K562 (cell line): ENCODE measurements at regions not wholly inside any gene's neighbourhood (a gene's known extent, or its start where the extent isn't known, plus 50 kb on each side); places are given as distances from the start of the nearest gene placed in this dataset.

ENCODE experiments used
- ATAC-seq: fragments of 200-7000 bp; cut with Tn5 transposase; 3 replicates; pipeline ENCODE4 v1.9.1; 2020; ENCODE audit warnings: moderate library complexity
- BruUV-seq: library from RNA; stranded (reverse); fragments of 400-500 nt; replicated peaks from 2 replicates; lab custom pipeline; 2021; lab: Mats Ljungman, UMichigan
- CTCF ChIA-PET: fragments of 300-600 bp; formaldehyde crosslinking; extraction: SDS; loops from one replicate; lab custom pipeline; 2021; ENCODE audit warnings: low intra/inter-chr PET ratio; lab: Yijun Ruan, JAX
- POLR2A ChIA-PET: fragments of 300-600, 350-650 bp; sonication (Branson Sonifier 250); formaldehyde crosslinking; extraction: SDS; loops from one replicate; lab custom pipeline; 2021; ENCODE audit warnings: antibody characterized with exemption, inconsistent platforms; lab: Yijun Ruan, JAX
- DNase-seq, 4 experiments: peaks; one replicate each; pipeline versions ENCODE4 v3.0.0 to v3.0.0-alpha.2; 2011 to 2018; ENCODE audit warnings: low spot score in 3 of 4, mixed read lengths in 3 of 4; ENCODE audit errors: extremely low read depth in 1 of 4
- FAIRE-seq: peaks from 2 replicates; lab custom pipeline; 2011; peaks lifted over from hg19 to GRCh38; lab: Jason Lieb, UNC
- H2AFZ ChIP-seq: 2 replicates; pipeline ENCODE4 v1.6.0; 2011; ENCODE audit warnings: low read depth, low read length, control low read depth, inconsistent platforms
- H3K27ac ChIP-seq: fragments of 200-600 bp; 3 replicates; pipeline ENCODE4 v1.8.0; 2011; ENCODE audit warnings: low read depth, mild to moderate bottlenecking, control low read depth, inconsistent platforms, low read length, moderate library complexity, mixed read lengths; ENCODE audit errors: extremely low read depth
- H3K27me3 ChIP-seq, 2 experiments: fragments of 300-600 bp in 1 of 2; 2 replicates in 1 of 2; 3 replicates in 1 of 2; pipeline versions ENCODE4 v1.6.0 to v1.8.0; 2011; ENCODE audit warnings: inconsistent platforms in 2 of 2, low read length in 2 of 2, mild to moderate bottlenecking in 1 of 2, mixed read lengths in 1 of 2, moderate library complexity in 1 of 2; ENCODE audit not compliant: control insufficient read depth in 2 of 2, insufficient read depth in 2 of 2
- H3K36me3 ChIP-seq: fragments of 300-600 bp; 3 replicates; pipeline ENCODE4 v1.8.0; 2011; ENCODE audit warnings: mild to moderate bottlenecking, low read length, inconsistent platforms; ENCODE audit not compliant: control insufficient read depth, insufficient read depth
- H3K4me1 ChIP-seq, 2 experiments: fragments of 200-600 bp in 1 of 2; replicated peaks in 1 of 2; 2 replicates in 1 of 2; 3 replicates in 1 of 2; pipeline versions ENCODE4 v1.5.1 to v1.8.0; 2011; ENCODE audit warnings: inconsistent platforms in 2 of 2, low read length in 2 of 2, mild to moderate bottlenecking in 1 of 2, mixed read lengths in 1 of 2, moderate library complexity in 1 of 2; ENCODE audit not compliant: control insufficient read depth in 2 of 2, insufficient read depth in 2 of 2
- H3K4me2 ChIP-seq: 2 replicates; pipeline ENCODE4 v1.6.1; 2011; ENCODE audit warnings: low read length, control low read depth, inconsistent platforms, mixed read lengths; ENCODE audit not compliant: insufficient read depth
- H3K4me3 ChIP-seq: fragments of 200-600 bp; sonication (generic), shearing (Covaris generic); 2 replicates; pipeline ENCODE4 v1.5.1; 2016; ENCODE audit warnings: control low read depth, inconsistent platforms
- H3K79me2 ChIP-seq: fragments of 200-600 bp; 3 replicates; pipeline ENCODE4 v1.8.0; 2011; ENCODE audit warnings: low read length, inconsistent platforms; ENCODE audit not compliant: control insufficient read depth, insufficient read depth
- H3K9ac ChIP-seq, 2 experiments: 2 replicates each; pipeline versions ENCODE4 v1.6.0 to v1.6.1; 2011; ENCODE audit warnings: low read depth in 2 of 2, low read length in 2 of 2, control low read depth in 1 of 2, inconsistent platforms in 1 of 2, mild to moderate bottlenecking in 1 of 2, mixed read lengths in 1 of 2; ENCODE audit not compliant: insufficient read depth in 1 of 2
- H3K9me1 ChIP-seq: one replicate; pipeline ENCODE4 v1.6.0; 2011; ENCODE audit warnings: inconsistent platforms, mild to moderate bottlenecking, low read length, moderate library complexity; ENCODE audit not compliant: control insufficient read depth, insufficient read depth
- H3K9me3 ChIP-seq: replicated peaks from 2 replicates; pipeline ENCODE4 v1.5.1; 2011; ENCODE audit warnings: low read depth, low read length, inconsistent platforms; ENCODE audit not compliant: control insufficient read depth, insufficient read depth
- H4K20me1 ChIP-seq: replicated peaks from 2 replicates; pipeline ENCODE4 v1.6.1; 2011; ENCODE audit warnings: low read length, inconsistent platforms, mixed read lengths; ENCODE audit not compliant: control insufficient read depth, insufficient read depth
- ARNT ChIP-seq, 2 experiments: fragments of 450-650 bp; IDR thresholded peaks; 2 replicates each; pipeline ENCODE4 v1.6.1; 2016; ENCODE audit warnings: mild to moderate bottlenecking in 1 of 2
- C11orf30 ChIP-seq: fragments of 450-650 bp; IDR thresholded peaks from 2 replicates; pipeline ENCODE4 v1.6.1; 2016; ENCODE audit warnings: low read depth, mild to moderate bottlenecking
- HCFC1 ChIP-seq: IDR thresholded peaks from 2 replicates; pipeline ENCODE4 v1.6.1; 2012; ENCODE audit warnings: low read depth, low read length, improper control_type of control experiment
- MAFF ChIP-seq: IDR thresholded peaks from 2 replicates; pipeline ENCODE4 v1.6.1; 2012; ENCODE audit warnings: low read length, improper control_type of control experiment
- MAFG ChIP-seq: fragments of 450-650 bp; conservative IDR thresholded peaks from 2 replicates; pipeline ENCODE4 v1.6.1; 2016; ENCODE audit warnings: missing genetic modification characterization, missing compliant biosample characterization
- MCM5 ChIP-seq: fragments of 450-650 bp; IDR thresholded peaks from 2 replicates; pipeline ENCODE4 v1.6.1; 2016; ENCODE audit warnings: low read depth
- MYBL2 ChIP-seq, 2 experiments: fragments of 450-650 bp in 1 of 2; sonication (generic) in 1 of 2; formaldehyde crosslinking in 1 of 2; IDR thresholded peaks; 2 replicates each; pipeline versions ENCODE4 v1.6.1 to v1.8.1; 2017 to 2022; ENCODE audit warnings: borderline replicate concordance in 1 of 2, inconsistent platforms in 1 of 2, low read depth in 1 of 2, mild to moderate bottlenecking in 1 of 2, missing genetic modification reagents in 1 of 2, moderate library complexity in 1 of 2
- NRF1 ChIP-seq, 2 experiments: fragments of 450-650 bp; IDR thresholded peaks in 1 of 2; conservative IDR thresholded peaks in 1 of 2; 2 replicates each; pipeline ENCODE4 v1.6.1; 2014; ENCODE audit warnings: mild to moderate bottlenecking in 2 of 2
- ZNF316 ChIP-seq: fragments of 450-650 bp; IDR thresholded peaks from 2 replicates; pipeline ENCODE4 v1.6.1; 2016
- ZNF77 ChIP-seq: fragments of 250-450 bp; sonication (Bioruptor Pico); IDR thresholded peaks from 2 replicates; pipeline ENCODE4 v1.5.0; 2020
- WGBS: fragments of 100-300 bp; shearing (Covaris generic); methylation state at CpG from one replicate; pipeline ENCODE4 v1.1.6; 2016; ENCODE audit warnings: low coverage, mixed read lengths; ENCODE audit not compliant: insufficient coverage; ENCODE audit errors: missing lambda C conversion rate; 5-methylcytosine and 5-hydroxymethylcytosine counted together
- in situ Hi-C: fragments of 300-500 bp; cut with MboI; formaldehyde crosslinking; loops from 4 replicates; pipeline ENCODE4 v1.15.0; 2018; ENCODE audit warnings: inconsistent platforms, mixed read lengths
- intact Hi-C: fragments of 100-400 bp; cut with micrococcal nuclease; formaldehyde crosslinking; loops from 2 replicates; pipeline ENCODE4 v1.14.2; 2022
- TF ChIP-seq, protein P1 (sequence below): sonication (generic); formaldehyde crosslinking; IDR thresholded peaks from 2 replicates; pipeline ENCODE4 v1.8.1; 2023; ENCODE audit warnings: mild to moderate bottlenecking, missing genetic modification reagents
- TF ChIP-seq, protein P2 (sequence below): sonication (generic); formaldehyde crosslinking; IDR thresholded peaks from 2 replicates; pipeline ENCODE4 v1.8.0; 2022; ENCODE audit warnings: mild to moderate bottlenecking, missing genetic modification reagents

DNA sequence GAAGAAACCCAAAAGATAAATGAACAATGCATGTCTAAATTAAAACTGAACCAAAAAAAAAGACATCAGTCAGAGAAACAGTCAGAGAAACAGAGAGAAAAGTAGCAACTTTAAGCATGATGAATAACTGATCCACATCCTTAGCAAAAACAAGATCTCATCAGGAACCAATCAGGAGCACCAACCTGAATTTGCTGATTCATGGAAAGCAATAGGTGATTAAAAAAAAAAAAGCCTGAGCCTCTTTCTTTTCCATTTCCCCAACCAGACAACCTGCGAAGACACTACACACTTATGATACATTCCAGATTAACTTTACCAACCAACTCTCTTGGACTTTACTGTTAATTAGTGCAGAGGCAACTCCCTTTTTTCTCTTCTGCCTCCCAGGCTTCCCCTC, 112.7 kb upstream of the TAS2R1 start:
- WGBS, result 0% methylated on average over 1 of the region's 1 CpG
- H3K27ac ChIP-seq, result no peak overlapping the region
- DNase-seq (no peak), ATAC-seq (no peak), FAIRE-seq (no peak)
- no peaks in the 10 kb centered on the region; a peak in 1 of 5 replicates for H3K27me3 ChIP-seq
- no peaks in the 10 kb centered on the region for H3K9me1 ChIP-seq
- no peaks in the 10 kb centered on the region for H3K79me2 ChIP-seq
- no TSS peak for BruUV-seq
- H4K20me1 ChIP-seq, result no peaks in the 10 kb centered on the region
- ChIA-PET CTCF (interaction anchor here (0.7 kb wide), 1 partner anchor 55 kb away, joined by 3 read pairs; no protein-coding TSS in a partner anchor), POLR2A (no interaction called here)
- intact Hi-C loops (no loop called here), in situ Hi-C loops (no loop called here)
- H3K36me3 ChIP-seq, result no peaks in the 10 kb centered on the region
- H3K9ac ChIP-seq, result no peak overlapping the region
- H3K9me3 ChIP-seq, result no peaks in the 10 kb centered on the region
- H3K4me3 ChIP-seq, result no peak overlapping the region
- H3K4me2 ChIP-seq, result no peak overlapping the region
- H2AFZ ChIP-seq, result no peak overlapping the region
- H3K4me1 ChIP-seq, result no peaks in the 10 kb centered on the region
- TF ChIP-seq MAFG (tag) (peak; percentile 57), MYBL2 (IDR thresholded peaks at IDR 0.05; ENCODE audit: low read depth) (no peak), MYBL2 (CRISPR knock-in tag; IDR thresholded peaks at IDR 0.05; ENCODE audit: borderline replicate concordance) (no peak), ZNF77 (CRISPR knock-in tag) (no peak), NRF1 (conservative IDR thresholded peaks at IDR 0.05 in 1 of 2, IDR thresholded peaks at IDR 0.05 in 1 of 2) (no peak), C11orf30 (peak; percentile 49; the same call in 1 of the 2 replicates), ZNF316 (peak; percentile 78), MCM5 (no peak), ARNT (IDR thresholded peaks at IDR 0.05) (no peak), HCFC1 (no peak), MAFF (0 out of 2 replicates have a peak, but pooled peaks have one; percentile 13)
- TF ChIP-seq, protein P1, sequence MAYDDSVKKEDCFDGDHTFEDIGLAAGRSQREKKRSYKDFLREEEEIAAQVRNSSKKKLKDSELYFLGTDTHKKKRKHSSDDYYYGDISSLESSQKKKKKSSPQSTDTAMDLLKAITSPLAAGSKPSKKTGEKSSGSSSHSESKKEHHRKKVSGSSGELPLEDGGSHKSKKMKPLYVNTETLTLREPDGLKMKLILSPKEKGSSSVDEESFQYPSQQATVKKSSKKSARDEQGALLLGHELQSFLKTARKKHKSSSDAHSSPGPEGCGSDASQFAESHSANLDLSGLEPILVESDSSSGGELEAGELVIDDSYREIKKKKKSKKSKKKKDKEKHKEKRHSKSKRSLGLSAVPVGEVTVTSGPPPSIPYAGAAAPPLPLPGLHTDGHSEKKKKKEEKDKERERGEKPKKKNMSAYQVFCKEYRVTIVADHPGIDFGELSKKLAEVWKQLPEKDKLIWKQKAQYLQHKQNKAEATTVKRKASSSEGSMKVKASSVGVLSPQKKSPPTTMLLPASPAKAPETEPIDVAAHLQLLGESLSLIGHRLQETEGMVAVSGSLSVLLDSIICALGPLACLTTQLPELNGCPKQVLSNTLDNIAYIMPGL (CRISPR knock-in tag), result no peak
- TF ChIP-seq, protein P2, sequence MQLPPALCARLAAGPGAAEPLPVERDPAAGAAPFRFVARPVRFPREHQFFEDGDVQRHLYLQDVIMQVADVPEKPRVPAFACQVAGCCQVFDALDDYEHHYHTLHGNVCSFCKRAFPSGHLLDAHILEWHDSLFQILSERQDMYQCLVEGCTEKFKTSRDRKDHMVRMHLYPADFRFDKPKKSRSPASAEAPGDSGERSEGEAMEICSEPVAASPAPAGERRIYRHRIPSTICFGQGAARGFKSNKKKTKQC (CRISPR knock-in tag), result no peak
